GM19351 (cell line): ENCODE measurements at regions not wholly inside any gene's neighbourhood (a gene's known extent, or its start where the extent isn't known, plus 50 kb on each side); places are given as distances from the start of the nearest gene placed in this dataset.

Source experiments
- ATAC-seq: cut with Tn5 transposase; IDR thresholded peaks from one replicate; pipeline ENCODE4 v1.9.1; 2021; ENCODE audit warnings: mild to moderate bottlenecking, moderate library complexity; ENCODE audit not compliant: unreplicated experiment

GRCh38 chr12:67112586-67112985 is 156.6 kb upstream of the CAND1 start:
- ATAC-seq = no peak

GRCh38 chr12:67116134-67116533 is 153.0 kb upstream of the CAND1 start:
- no peak for ATAC-seq

- no peak for ATAC-seq
Observed at GRCh38 chr12:67122584-67122983, 146.6 kb upstream of the CAND1 start.

GRCh38 chr12:67137256-67137655 is 131.9 kb upstream of the CAND1 start:
- ATAC-seq = no peak

GRCh38 chr12:67141296-67142018 is 127.7 kb upstream of the CAND1 start:
- no peak for ATAC-seq

GRCh38 chr12:67145692-67146091 is 123.5 kb upstream of the CAND1 start:
- ATAC-seq = no peak

- no peak for ATAC-seq
Observed at GRCh38 chr12:67147030-67147429, 122.1 kb upstream of the CAND1 start.

GRCh38 chr12:67147447-67147846 is 121.7 kb upstream of the CAND1 start:
- no peak for ATAC-seq

- ATAC-seq = no peak
Observed at GRCh38 chr12:67148265-67148664, 120.9 kb upstream of the CAND1 start.

- no peak for ATAC-seq
Observed at GRCh38 chr12:67151886-67152285, 117.3 kb upstream of the CAND1 start.

GRCh38 chr12:67152451-67152850 is 116.7 kb upstream of the CAND1 start:
- no peak for ATAC-seq

- no peak for ATAC-seq
Observed at GRCh38 chr12:67154901-67155300, 114.3 kb upstream of the CAND1 start.

GRCh38 chr12:67155863-67156262 is 113.3 kb upstream of the CAND1 start:
- no peak for ATAC-seq

GRCh38 chr12:67161322-67161918 is 107.7 kb upstream of the CAND1 start:
- ATAC-seq = peak; percentile 79

GRCh38 chr12:67173258-67173657 is 95.9 kb upstream of the CAND1 start:
- no peak for ATAC-seq

GRCh38 chr12:67182551-67182950 is 86.6 kb upstream of the CAND1 start:
- no peak for ATAC-seq

GRCh38 chr12:67193704-67194103 is 75.5 kb upstream of the CAND1 start:
- ATAC-seq = no peak

- ATAC-seq = no peak
Observed at GRCh38 chr12:67200386-67200785, 68.8 kb upstream of the CAND1 start.

GRCh38 chr12:67202011-67202677 is 67.0 kb upstream of the CAND1 start:
- peak; percentile 45 for ATAC-seq

GRCh38 chr12:67202678-67203012 is 66.5 kb upstream of the CAND1 start:
- ATAC-seq = peak; percentile 95

GRCh38 chr12:67208281-67209067 is 60.7 kb upstream of the CAND1 start:
- ATAC-seq = no peak

- ATAC-seq = no peak
Observed at GRCh38 chr12:67211029-67211428, 58.1 kb upstream of the CAND1 start.
